ENCODE measurements at regions not wholly inside any gene's neighbourhood (a gene's known extent, or its start where the extent isn't known, plus 50 kb on each side); places are given as distances from the start of the nearest gene placed in this dataset.

DNA sequence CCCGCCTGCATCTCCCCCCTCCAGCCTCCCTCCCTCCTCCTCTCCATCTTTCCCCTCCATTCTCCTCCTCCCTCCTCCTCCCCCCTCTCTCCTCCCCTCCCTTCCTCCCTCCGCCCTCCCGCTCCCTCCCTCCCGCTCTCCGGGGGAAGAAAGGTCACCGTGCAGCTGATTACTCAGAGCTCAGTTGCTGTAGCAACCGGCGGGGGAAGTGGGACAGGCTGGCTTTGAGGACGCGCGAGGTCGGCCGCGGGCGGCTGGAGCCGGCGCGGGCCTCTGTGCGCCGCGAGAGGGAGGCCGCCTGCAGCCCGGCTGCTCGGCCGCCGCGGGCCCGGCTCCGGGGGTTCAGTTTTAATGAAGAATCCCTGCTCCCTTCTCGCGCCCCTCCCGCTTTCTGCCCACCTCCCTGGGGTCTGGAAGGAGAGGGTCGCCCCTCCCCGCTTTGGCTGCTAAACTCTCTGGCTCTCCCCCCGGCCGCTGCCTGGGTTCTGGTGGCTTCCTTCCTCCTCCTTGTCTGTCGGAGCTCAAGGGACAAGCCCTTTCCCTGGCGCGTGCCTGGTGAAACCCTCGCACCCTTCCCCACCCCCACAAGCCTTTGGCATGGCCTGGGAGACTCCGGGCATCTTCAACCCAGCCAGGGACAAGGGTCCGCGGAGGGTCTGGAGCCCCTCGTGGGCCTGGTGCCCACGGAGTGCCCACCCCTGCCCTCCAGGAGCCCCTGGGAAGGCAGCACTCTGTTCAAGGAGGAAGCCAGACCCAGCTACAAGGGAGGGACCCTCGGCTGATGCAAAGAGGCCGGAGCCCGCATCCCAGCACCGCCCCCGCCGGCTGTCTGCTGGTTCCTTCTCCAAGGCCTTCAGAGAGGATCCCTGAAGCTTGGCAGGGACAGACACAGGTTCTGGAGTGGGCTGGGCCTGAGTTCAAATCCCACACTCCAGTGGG lies 160.3 kb downstream of the C9orf50 start:
- TSS peak; percentile 76 for BruUV-seq (replicated peaks)
- H3K27ac ChIP-seq (ENCODE audit: low read depth, low read length): peak overlapping the region; percentile 99
- TF ChIP-seq SP1 (IDR thresholded peaks at IDR 0.05; ENCODE audit: low read depth) (no peak), YY1 (IDR thresholded peaks at IDR 0.05; ENCODE audit: extremely low read depth, insufficient replicate concordance, low read depth, low read length) (peak; percentile 49), RAD21 (IDR thresholded peaks at IDR 0.05; ENCODE audit: low read depth) (no peak), SRF (IDR thresholded peaks at IDR 0.05; ENCODE audit: low read depth) (no peak), CBX3 (IDR thresholded peaks at IDR 0.05; ENCODE audit: low read depth) (no peak), POLR2AphosphoS5 (IDR thresholded peaks at IDR 0.05; ENCODE audit: low read depth, low read length) (peak; percentile 76), TCF7L2 (IDR thresholded peaks at IDR 0.05; ENCODE audit: borderline replicate concordance, extremely low read depth, insufficient read depth, insufficient read length) (peak; percentile 90), EGR1 (IDR thresholded peaks at IDR 0.05; ENCODE audit: low read depth) (no peak), POLR2A (IDR thresholded peaks at IDR 0.05; ENCODE audit: borderline replicate concordance, extremely low read depth, insufficient read depth, insufficient read length) (no peak), ELF1 (IDR thresholded peaks at IDR 0.05; ENCODE audit: borderline replicate concordance, low read depth) (no peak), ZNF274 (IDR thresholded peaks at IDR 0.05; ENCODE audit: low read depth, low read length) (no peak), FOSL1 (IDR thresholded peaks at IDR 0.05; ENCODE audit: low read depth) (no peak), ZFX (IDR thresholded peaks at IDR 0.05) (peak; percentile 59; the same call in 1 of the 2 replicates)
- TF ChIP-seq, protein P1, sequence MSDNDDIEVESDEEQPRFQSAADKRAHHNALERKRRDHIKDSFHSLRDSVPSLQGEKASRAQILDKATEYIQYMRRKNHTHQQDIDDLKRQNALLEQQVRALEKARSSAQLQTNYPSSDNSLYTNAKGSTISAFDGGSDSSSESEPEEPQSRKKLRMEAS (IDR thresholded peaks at IDR 0.05): no peak
- TF ChIP-seq, protein P2, sequence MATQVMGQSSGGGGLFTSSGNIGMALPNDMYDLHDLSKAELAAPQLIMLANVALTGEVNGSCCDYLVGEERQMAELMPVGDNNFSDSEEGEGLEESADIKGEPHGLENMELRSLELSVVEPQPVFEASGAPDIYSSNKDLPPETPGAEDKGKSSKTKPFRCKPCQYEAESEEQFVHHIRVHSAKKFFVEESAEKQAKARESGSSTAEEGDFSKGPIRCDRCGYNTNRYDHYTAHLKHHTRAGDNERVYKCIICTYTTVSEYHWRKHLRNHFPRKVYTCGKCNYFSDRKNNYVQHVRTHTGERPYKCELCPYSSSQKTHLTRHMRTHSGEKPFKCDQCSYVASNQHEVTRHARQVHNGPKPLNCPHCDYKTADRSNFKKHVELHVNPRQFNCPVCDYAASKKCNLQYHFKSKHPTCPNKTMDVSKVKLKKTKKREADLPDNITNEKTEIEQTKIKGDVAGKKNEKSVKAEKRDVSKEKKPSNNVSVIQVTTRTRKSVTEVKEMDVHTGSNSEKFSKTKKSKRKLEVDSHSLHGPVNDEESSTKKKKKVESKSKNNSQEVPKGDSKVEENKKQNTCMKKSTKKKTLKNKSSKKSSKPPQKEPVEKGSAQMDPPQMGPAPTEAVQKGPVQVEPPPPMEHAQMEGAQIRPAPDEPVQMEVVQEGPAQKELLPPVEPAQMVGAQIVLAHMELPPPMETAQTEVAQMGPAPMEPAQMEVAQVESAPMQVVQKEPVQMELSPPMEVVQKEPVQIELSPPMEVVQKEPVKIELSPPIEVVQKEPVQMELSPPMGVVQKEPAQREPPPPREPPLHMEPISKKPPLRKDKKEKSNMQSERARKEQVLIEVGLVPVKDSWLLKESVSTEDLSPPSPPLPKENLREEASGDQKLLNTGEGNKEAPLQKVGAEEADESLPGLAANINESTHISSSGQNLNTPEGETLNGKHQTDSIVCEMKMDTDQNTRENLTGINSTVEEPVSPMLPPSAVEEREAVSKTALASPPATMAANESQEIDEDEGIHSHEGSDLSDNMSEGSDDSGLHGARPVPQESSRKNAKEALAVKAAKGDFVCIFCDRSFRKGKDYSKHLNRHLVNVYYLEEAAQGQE (IDR thresholded peaks at IDR 0.05; ENCODE audit: low read depth): no peak
- TF ChIP-seq, protein P3, sequence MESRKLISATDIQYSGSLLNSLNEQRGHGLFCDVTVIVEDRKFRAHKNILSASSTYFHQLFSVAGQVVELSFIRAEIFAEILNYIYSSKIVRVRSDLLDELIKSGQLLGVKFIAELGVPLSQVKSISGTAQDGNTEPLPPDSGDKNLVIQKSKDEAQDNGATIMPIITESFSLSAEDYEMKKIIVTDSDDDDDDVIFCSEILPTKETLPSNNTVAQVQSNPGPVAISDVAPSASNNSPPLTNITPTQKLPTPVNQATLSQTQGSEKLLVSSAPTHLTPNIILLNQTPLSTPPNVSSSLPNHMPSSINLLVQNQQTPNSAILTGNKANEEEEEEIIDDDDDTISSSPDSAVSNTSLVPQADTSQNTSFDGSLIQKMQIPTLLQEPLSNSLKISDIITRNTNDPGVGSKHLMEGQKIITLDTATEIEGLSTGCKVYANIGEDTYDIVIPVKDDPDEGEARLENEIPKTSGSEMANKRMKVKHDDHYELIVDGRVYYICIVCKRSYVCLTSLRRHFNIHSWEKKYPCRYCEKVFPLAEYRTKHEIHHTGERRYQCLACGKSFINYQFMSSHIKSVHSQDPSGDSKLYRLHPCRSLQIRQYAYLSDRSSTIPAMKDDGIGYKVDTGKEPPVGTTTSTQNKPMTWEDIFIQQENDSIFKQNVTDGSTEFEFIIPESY (IDR thresholded peaks at IDR 0.05; ENCODE audit: extremely low read depth, insufficient replicate concordance, low read length): no peak
- TF ChIP-seq, protein P4, sequence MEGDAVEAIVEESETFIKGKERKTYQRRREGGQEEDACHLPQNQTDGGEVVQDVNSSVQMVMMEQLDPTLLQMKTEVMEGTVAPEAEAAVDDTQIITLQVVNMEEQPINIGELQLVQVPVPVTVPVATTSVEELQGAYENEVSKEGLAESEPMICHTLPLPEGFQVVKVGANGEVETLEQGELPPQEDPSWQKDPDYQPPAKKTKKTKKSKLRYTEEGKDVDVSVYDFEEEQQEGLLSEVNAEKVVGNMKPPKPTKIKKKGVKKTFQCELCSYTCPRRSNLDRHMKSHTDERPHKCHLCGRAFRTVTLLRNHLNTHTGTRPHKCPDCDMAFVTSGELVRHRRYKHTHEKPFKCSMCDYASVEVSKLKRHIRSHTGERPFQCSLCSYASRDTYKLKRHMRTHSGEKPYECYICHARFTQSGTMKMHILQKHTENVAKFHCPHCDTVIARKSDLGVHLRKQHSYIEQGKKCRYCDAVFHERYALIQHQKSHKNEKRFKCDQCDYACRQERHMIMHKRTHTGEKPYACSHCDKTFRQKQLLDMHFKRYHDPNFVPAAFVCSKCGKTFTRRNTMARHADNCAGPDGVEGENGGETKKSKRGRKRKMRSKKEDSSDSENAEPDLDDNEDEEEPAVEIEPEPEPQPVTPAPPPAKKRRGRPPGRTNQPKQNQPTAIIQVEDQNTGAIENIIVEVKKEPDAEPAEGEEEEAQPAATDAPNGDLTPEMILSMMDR (IDR thresholded peaks at IDR 0.05 in 2 of 3, conservative IDR thresholded peaks at IDR 0.05 in 1 of 3; ENCODE audit: borderline replicate concordance in 1 of 3, insufficient read depth in 1 of 3, low read depth in 2 of 3, low read length in 2 of 3): no peak

More for the DNA sequence above, 160.3 kb downstream of the C9orf50 start:
- peak overlapping the region; percentile 90 for H3K4me2 ChIP-seq (ENCODE audit: low read length)
- H3K36me3 ChIP-seq (ENCODE audit: control insufficient read depth in 1 of 2, insufficient read depth in 2 of 2, low read length in 2 of 2): no peaks in the 10 kb centered on the region
- peak; percentile 90 for DNase-seq (ENCODE audit: low read depth, low spot score)
- ATAC-seq: peak; percentile 83
- H3K4me1 ChIP-seq (ENCODE audit: control insufficient read depth in 1 of 2, insufficient read depth in 2 of 2, low read length in 2 of 2): peaks cover 69 to 80% of the 10 kb centered on the region in 2 experiments
- H3K4me3 ChIP-seq (replicated peaks in 1 of 2; ENCODE audit: low read depth in 1 of 2, low read length in 2 of 2): peak overlapping the region; percentile 51 to 57
- no peaks in the 10 kb centered on the region for H3K9me3 ChIP-seq (ENCODE audit: control insufficient read depth in 1 of 2, insufficient read depth in 1 of 2, low read depth in 1 of 2, low read length in 2 of 2)
- RAD21 ChIA-PET (ENCODE audit: low non-redundant PET in 1 of 2, low total read pairs in 2 of 2, uncharacterized antibody in 2 of 2, unreplicated experiment in 2 of 2): interaction anchor here in 1 of 2 experiments (0.5 kb wide), 1 partner anchor 293 kb away, joined by 3 read pairs; no protein-coding TSS in a partner anchor
- CTCF ChIA-PET: interaction anchor here (0.6 kb wide), 1 partner anchor 101 kb away, joined by 4 read pairs; no protein-coding TSS in a partner anchor
- H3K9me2 ChIP-seq (ENCODE audit: insufficient read depth): no peaks in the 10 kb centered on the region
- H2AFZ ChIP-seq (ENCODE audit: low read depth, low read length, poor library complexity, severe bottlenecking): no peak overlapping the region
- H3K9ac ChIP-seq (ENCODE audit: low read length): peak overlapping the region; percentile 75
- no peaks in the 10 kb centered on the region for H3K27me3 ChIP-seq (ENCODE audit: insufficient read depth, low read length)
- H3K79me2 ChIP-seq (ENCODE audit: insufficient read depth, low read length): no peaks in the 10 kb centered on the region
- H4K20me1 ChIP-seq (ENCODE audit: insufficient read depth): no peaks in the 10 kb centered on the region
- intact Hi-C loops (cut with micrococcal nuclease): loop anchor here (5.0 kb wide), 1 partner anchor 48 kb away; no protein-coding TSS in a partner anchor
- POLR2A ChIA-PET: interaction anchor here (0.6 to 2.0 kb wide), 15 partner anchors 14 to 393 kb away, joined by 3 to 10 read pairs (median 4); partner anchors contain the start of genes CRAT and IER5L
